DND-41 (cell line): ENCODE measurements at regions not wholly inside any gene's neighbourhood (a gene's known extent, or its start where the extent isn't known, plus 50 kb on each side); places are given as distances from the start of the nearest gene placed in this dataset.

Experiments used
- CTCF ChIP-seq: IDR thresholded peaks from 2 replicates; pipeline ENCODE4 v1.5.1; 2012; ENCODE audit warnings: borderline replicate concordance, low read length, moderate library complexity, mild to moderate bottlenecking; ENCODE audit not compliant: poor library complexity, severe bottlenecking; ENCODE audit errors: extremely low read depth
- EZH2 ChIP-seq: IDR thresholded peaks from 3 replicates; pipeline ENCODE4 v1.6.1; 2012; ENCODE audit warnings: borderline replicate concordance, low read depth, mild to moderate bottlenecking, moderate library complexity, low read length, inconsistent platforms; ENCODE audit not compliant: severe bottlenecking

DNA sequence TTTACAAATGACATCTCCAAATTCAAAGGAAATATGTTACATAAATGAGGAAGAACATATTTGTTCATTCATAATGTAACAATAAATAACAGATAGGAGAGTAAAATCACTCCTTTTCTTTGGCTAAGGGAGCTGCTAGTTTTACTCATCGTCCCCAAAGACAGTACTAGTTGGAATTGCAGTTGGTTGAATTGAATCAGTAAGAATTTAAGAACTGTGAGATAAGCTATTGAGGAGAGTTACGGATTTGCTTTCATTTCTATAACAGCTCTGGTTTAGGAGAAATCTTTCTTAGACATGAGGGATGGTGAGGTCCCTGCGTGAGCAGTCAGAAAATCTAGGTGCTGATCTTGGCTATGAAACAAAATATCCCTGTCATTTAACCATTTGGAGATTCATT, 402.8 kb downstream of the AEBP2 start:
- TF ChIP-seq CTCF, result no peak
- no peak for TF ChIP-seq EZH2
